Fibroblast of skin of abdomen (primary cell): ENCODE measurements at regions not wholly inside any gene's neighbourhood (a gene's known extent, or its start where the extent isn't known, plus 50 kb on each side); places are given as distances from the start of the nearest gene placed in this dataset.

ENCODE experiments used
- DNase-seq: peaks from one replicate; pipeline ENCODE4 v3.0.0-alpha.2; 2013

DNA sequence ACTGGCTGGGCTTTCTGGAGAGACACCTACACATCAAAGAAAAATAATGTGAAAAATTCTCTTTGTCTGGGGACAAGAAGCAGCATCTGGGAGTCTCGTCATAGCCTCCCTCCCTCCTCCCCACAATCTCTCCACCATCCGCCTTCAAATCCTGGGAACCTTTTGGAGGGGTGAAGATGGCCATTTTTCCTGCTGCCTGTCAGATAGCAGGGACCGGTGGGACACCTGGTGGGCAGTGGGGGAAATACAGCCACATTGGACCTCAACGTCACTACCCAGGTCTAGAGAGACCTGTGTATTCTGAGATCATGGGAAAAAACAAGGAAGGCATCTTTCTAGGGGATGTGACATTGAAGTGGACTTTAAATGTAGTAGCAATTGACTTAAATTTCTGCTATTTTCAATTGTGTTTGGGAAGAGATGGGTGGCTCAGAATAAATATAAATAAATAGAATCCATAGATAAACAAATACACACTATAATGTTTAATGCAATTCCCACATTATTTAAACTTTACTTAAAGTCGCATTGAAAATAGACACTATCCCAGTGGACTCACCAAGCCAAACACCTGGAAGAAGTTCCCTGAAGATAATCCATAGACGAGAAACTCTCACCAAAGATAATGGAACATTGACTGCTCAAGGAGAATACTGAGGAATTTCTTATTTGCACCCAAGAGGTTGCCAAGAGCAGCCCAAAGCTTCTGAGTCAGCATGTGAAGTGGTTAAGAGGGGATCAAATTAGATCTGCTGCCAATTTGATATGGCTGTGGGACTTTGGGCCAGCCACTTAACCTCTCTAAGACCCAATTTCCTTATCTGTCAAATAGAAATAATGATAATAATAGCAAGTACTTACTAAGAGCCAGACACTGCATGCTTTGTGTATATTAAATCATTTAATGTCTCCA, 147.6 kb upstream of the CAMK1G start:
- DNase-seq: peak; percentile 83

DNA sequence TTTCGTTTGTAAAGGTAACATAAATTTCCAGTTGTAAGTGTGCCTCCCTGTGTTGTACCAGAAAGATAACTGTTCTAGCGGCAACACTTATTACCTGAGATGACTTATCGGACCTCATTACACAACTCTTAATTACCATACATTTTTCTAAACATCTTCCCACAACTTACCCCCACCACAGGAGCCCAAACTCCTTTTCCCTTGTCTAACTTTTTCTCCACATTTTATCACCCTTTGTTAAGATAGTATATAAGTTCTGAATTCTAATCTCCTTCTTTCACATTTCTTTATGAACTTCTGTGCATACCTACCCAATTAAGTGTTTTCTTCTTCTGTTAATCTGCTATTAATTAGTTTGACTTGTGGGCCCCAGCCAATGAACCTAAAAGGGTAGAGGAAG, 143.7 kb upstream of the CAMK1G start:
- DNase-seq: no peak

DNA sequence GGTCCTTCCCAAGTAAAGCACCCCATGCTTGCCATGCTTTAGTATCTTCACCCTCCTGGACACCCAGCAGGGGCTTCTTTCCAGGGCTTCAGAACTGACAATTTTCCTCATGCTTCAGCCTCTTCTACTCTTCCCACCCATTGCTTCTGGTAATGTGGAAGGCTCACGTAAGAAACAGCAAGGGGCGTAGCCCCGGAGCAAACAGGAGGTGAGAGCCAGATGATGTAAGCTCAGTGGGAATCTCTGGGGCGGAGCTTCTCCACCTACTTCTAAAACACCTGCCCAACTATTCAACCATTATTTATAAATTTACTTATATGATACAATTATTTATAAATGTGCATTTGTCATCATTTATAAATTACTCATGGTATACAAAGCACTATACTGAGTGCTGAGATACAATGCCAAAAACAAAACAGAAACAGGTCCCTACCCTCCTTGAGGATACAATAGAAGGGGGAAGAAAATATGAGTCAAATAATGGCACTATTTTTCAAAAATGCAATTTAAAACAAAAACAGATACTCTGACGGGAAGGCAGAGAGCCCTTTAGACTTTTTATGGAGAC, 140.1 kb upstream of the CAMK1G start:
- no peak for DNase-seq

DNA sequence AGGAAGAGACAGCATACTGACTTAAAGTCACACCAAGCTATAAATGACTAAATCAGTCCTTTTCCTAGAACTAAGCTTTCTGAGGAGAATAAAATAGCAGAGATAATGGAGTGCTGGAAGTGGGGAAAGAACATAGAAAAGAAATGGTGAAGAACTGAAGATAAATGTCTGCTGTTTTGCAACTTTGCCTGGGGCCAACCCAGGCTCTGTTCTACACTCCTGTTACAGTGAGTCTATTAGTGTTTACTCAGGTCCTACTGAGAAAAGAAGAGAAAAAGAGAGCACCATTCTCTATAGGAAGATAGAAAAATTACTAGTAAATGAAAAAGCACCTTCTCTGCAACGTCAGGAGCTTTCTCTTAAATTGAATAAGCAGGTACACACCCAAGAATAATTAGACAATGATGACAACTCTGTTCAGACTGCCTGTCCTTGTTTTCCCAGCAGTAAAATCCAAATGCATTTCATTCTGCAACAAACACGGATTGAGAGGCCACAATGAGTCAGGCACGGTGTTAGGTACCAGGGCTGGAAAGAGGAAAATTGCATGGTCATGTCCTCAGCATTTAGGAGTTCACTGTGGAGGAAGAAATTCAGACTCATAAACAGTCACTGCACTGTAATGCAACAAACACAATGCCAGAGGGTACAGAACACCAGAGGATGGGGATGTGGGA, 139.4 kb upstream of the CAMK1G start:
- no peak for DNase-seq

DNA sequence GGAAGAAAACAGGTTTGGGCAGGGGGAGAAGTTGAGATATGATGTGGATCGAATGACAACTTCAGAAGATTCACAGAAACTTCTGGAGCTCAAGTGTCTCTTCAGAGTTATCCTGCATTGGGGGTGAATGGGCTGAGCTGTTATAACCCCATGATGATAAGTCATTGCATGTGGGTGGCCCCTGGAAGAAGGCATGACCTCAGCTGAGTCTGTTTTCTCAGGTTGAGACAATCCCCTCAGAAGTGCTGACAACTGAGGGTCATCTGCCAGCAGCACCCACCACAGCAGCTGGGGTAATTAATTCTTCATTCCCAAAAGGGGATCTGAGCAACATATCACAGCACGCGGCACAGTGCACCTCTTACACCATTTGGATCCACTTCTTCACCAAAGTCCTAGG, 138.6 kb upstream of the CAMK1G start:
- DNase-seq: no peak

DNA sequence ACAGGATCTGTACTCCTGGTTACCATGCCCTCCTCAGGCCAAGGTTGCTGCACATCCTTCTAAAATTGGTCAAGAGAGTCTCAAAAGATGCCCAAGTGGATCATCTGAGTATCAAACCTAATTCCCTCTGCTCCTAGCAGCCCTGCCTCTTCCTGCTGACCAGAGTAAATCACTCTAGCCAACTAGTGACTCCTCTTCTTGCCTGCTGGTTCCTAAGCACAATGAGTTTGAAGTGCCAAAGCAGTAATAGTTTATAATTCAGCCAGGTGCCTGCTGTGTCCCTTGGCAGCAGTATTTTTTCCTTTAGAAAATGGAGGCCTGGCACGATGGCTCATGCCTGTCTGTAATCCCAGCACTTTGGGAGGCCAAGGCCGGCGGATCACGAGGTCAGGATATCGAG, 137.9 kb upstream of the CAMK1G start:
- DNase-seq: no peak

DNA sequence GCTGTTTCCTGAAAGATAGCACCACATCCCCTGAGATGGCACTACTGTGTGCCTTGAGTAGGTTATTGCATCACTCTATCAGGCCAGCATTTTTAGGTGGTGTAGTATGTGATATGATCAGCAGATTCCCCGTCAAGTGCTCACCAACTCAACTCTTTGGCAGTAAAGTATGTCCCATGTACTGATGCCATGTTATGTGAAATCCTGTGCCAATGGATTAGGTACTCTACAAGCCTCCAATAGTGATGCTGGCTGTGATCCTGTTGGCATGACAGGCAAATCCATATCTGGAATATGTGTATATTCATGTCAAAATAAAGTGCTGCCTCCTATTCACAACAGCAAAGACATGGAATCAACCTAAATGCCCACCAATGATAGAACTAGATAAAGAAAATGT, 137.2 kb upstream of the CAMK1G start:
- no peak for DNase-seq

DNA sequence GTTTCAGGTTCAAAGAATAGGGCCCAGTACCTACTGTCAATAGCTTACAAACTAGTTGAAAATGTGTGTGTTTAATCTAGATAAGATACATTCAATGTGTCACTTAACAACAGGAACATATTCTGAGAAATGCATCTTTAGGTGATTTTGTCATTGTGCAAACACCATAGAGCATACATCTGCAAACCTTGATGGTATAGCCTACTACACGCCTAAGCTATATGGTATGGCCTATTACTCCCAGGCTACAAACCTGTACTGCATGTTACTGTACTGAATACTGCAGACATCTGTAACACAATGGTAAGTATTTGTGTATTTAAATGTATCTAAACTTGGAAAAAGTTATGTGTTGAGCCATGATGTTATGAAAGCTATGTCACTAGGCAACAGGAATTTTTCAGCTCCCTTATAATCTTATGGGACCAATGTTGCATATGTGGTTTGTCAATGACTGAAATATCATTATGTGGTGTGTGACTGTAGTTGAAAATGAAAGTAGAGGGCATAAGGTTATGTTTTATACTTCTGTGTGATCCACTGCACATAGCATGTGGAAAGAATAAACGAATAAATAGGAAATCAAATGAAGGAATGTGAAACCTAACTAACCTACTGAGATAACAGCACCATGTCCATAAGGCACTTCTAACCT, 129.0 kb upstream of the CAMK1G start:
- DNase-seq: peak; percentile 50

DNA sequence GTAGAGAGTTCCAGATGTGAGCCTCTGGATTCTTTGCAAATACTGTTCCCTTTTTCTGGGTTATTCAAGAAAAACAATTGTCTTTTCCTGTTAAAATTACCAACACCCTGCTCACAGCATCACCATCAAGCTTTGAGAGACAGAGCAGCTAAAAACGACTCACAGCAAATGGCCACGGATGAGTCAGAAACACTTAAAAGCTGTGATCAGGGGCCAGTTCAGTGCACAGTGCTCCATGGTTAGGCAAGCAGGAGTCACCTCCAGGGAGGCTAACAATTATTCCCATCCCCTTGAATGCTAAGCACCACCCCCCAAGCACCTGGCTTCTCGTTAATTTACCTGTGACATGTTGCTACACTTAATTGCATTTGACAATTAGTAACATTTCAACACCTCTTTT, 128.4 kb upstream of the CAMK1G start:
- DNase-seq: peak; percentile 51

DNA sequence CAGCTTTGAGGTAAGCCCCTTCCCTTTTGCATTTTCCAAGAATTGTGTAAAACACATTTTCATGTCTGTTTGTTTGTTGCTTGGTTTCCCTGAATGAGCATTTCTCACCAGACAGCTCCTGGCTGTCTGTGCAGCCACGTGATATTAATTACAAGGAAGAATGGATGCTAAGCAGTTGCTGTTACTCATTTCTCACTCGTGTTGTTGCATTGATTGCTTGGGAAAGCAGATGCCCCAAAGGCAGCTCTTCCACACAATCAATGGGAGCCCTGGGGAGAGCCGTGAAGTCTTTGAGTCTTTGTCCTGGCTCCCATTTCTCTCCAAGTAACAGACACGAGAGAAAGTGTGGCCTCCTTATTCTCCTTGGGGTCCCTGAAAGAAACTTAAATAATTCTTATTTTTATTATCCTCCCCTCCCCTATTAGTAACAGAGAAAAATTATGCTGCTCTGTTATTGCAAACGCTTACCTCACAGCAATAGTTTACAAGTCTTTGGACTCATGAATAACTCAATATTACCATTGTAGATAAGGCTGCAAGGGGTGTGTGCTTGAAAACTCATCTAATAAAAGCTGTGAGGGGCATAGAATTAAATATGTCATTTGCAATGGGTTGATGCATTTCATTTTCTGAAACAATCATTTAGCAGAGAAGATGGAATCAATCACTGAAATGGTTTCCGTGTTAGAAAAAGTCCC, 127.7 kb upstream of the CAMK1G start:
- no peak for DNase-seq

DNA sequence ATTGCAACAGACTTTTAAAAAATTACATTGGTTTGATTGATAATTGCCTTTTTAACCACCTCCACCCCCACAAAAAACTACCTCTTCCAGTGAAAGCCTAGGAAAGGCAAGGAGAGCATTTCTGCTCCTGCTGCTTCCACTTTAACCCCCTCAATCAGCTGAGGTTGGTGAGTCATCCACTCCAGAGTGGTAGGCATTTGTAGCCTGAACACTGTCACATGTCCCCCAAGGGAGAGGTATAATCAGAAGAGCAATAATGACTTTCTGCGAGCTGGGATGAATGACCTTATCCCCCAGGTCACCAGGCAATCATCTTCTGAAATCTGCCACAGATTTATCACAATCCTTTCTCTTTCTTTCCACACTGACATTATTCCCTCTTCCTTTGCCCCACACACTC, 126.6 kb upstream of the CAMK1G start:
- DNase-seq: peak; percentile 56

DNA sequence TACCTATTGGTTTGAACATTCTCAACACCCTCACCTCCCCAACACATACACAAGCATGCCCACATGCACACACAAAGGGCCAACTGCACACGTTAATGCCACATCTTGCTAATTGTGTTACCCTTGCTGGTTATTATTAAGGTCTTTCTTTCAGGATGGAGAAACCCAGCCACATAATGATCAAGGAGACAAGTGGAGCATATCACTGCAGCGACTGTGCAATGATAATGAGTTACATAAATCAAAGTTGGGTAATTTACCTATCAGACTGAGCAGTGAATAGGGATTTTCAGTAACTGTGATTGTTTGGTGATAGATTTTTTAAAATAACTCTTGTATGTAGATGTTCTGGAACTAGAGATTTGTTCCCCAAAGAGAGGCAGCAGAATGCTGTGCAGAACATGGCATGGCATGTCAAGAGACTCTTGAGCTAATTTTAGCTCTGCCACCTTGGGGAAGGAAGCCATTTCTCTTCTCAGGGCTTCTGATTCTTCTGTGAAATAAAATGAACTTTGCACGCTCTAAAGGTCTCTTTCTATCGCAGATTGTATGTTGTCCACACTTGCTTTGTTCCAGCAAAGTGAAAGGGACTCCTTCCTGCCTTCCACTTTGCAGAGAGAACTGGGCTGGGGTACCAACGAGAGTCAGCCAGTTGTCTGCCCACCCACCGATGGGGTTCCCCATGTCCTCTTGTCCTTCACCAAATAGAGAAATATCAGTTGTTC, 126.0 kb upstream of the CAMK1G start:
- no peak for DNase-seq

DNA sequence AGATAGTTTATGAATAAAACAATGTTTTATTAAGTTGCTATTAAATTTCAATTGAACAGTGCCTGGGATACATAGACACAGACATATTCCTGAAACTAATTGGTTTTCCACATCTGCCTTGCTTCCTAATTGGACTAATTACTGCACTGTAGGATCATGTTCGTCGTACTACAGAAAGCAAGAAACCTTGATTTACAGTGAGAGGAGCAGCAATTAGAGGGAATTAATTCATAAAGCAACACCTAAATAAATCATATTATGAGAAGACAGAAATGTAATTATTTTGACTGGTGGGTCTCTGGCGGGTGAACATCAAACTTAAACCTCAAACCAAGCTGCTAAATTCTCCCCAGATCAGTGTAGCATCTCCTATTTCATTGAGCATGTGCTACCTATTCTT, 124.6 kb upstream of the CAMK1G start:
- no peak for DNase-seq

DNA sequence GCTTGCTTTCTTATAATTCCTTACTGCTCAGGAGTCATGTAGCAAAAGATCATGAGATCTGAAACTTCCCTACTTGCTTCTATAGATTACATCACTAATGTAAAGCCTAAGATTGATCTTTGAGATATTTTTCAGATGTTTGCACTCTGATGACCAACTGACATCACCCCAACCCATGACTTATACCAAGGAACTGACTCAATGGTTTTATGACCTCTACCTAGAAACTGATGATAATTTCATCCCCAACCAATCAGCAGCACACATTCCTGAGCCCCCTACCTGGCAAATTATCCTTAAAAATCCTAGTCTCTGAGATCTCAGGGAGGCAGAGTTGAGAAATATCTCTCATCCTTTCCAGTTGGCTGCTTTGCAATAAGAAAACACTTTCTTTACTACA, 122.3 kb upstream of the CAMK1G start:
- DNase-seq: no peak

DNA sequence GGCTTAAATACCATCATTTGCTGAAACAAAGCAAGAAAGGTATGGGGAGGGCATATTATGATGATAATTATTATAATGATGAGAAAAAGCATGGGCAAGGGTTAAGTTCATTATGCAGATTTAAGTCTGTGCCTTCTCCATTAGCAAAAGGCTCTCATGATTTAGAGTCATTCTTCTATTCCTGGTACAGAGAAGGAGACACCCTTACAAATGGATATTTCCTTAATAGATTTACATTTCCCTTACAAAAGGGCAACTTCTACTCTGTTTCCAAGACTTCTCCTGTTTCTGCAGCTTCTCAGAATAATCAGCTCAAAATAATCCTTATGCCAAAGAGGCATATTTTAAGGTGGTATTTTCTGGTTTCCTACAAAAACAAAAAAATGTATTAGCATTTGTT, 121.1 kb upstream of the CAMK1G start:
- DNase-seq: no peak

DNA sequence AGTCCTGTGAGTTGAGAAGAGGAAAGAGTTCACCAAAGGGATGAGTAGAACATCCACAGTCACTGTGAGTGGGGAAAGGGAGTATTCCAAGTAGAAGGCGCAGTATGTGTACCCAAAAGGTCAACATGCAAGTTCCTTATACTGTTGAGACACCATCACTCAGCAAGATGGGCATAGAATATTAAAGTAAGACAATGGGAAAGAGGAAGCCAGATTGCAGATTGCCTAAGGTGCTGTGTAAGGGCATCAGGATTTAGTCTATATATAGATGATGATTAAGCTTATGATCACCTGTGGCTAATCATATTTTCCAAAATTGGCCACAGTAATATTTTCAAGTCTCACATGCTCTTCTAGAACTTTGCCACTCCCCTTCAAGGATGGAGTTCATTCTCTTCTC, 120.1 kb upstream of the CAMK1G start:
- DNase-seq: no peak

DNA sequence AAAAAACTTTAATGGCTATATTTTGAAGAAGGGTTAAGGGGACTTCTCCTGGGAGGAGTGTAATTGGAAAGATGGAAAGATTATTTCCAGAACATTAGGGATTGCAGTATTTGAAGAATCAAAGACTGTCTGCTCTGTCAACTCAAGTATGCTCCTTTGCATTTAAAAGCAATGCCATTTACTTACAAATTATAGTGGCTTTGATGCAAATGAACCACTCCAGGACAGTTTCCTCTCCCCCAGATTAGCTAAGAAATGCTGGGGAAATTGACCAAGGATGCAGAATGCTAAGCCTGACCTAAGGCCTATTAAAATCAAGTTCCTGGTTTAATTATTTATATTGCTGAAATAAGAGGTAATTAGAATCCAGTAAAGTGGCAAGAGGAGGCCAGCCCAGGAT, 110.5 kb upstream of the CAMK1G start:
- DNase-seq: no peak

DNA sequence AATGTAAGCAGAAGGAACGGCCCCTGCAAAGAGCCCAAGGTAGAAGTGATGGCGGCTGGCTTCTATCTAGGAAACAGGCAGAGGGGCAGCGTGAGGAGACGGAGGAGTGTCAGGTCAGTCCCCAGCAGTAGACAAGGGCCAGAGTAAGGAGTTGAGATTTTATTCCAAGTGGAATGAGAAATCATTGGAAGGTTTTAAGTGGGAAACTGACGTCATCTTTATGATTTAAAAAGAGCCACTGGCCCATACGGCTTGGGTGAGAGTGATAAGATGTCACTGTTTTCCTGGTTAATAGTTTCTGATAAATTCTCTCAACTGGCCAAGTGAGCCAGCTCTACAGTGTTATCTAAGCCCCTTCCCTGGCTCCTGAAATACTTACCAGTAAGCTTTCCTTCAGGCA, 103.2 kb upstream of the CAMK1G start:
- DNase-seq: no peak

DNA sequence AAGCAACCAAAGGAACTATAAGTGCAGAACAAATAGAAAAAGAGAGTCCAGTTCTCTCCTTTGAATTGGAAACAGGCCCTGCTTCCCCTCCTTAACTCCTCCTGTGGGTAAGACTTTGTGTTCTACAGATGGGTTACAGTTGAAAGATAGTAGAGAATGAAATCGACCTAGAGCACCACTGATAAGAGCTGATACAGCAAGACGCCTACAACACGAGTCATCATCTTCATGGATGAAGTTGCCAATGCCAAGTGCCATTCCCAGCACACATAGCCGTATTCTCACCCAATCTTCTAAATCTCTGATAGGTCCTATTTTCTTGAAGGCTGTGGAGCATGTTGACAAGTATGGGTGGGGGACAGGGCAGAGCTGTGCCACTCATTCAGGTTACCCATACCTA, 99.8 kb upstream of the CAMK1G start:
- DNase-seq: no peak

DNA sequence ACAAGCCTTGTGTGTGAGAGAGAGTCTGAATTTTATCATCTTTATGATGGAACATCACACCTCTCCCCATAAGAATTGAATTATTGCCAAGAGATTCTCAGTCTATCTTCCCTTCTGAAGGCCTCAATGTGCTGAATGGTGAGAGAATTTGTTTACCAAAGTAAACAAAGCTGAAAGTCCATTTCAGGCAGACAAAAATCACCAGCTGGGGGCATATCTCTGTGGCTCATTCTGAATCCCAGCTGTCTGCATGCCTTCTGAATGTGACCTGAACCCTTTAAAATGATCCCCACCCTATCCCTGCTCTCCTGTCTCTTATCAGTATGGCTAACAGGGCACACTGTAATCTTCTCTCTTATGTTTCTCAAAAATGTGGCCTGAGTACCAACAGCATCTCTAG, 99.1 kb upstream of the CAMK1G start:
- no peak for DNase-seq

DNA sequence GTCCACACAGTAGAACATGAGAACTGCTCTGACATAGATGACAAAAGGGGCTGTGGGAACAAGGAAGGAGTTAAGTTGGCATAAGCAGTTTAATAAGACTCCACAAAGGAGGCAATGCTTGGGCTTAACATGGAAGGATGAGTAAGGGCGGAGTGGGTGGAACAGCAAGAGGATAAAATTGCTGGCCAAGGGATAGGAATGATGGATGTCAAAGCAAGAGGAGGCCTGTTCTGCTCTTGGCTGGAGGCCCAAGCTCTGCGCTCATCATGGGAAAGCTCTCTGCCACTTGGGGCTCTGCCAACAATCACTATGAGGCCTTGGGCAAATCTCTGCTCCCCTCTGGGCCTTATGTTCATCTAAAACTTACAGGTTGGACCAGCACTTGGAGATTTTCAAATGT, 98.3 kb upstream of the CAMK1G start:
- peak; percentile 70 for DNase-seq

DNA sequence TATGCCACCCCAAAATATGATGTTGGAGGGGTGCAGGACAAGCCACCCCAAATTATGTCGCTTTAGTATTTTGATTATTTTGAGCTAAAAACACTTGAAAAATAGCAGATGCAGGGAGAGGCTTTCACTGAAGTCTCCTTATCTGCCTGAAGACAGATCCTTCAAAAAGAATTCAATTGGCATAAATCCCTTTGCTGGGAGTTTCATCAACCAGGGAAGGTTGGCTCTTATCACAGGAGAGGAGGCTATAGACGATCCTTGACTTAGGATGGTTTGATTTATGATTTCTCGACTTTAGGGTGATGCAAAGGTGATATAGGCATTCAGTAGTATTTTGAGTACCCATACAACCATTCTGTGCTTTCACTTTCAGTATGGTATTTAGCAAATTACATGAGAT, 97.8 kb upstream of the CAMK1G start:
- no peak for DNase-seq
